ENCODE measurements at regions not wholly inside any gene's neighbourhood (a gene's known extent, or its start where the extent isn't known, plus 50 kb on each side); places are given as distances from the start of the nearest gene placed in this dataset.
"Not testable (repeated sequence)": the region's sequence is repeated elsewhere in the genome, so short reads cannot be mapped to it uniquely, and the experiment has no call there.

GRCh38 chr17:5772017-5772416 lies 187.7 kb upstream of the NLRP1 start:
- H3K27ac Mint-ChIP-seq; ATAC-seq (ENCODE audit: low read depth): not testable (repeated sequence)

GRCh38 chr17:5772720-5773119 lies 188.4 kb upstream of the NLRP1 start:
- no peak overlapping the region for H3K4me3 Mint-ChIP-seq
- peaks cover 27% of the 10 kb centered on the region for H3K27me3 Mint-ChIP-seq
- ATAC-seq (ENCODE audit: low read depth) (no peak), DNase-seq (no peak)
- no peak overlapping the region for H3K27ac Mint-ChIP-seq
- H3K9me3 Mint-ChIP-seq = no peaks in the 10 kb centered on the region
- POLR2A ChIA-PET = no interaction called here
- peaks cover 6% of the 10 kb centered on the region for H3K4me1 Mint-ChIP-seq
- H3K36me3 Mint-ChIP-seq = no peaks in the 10 kb centered on the region

More at GRCh38 chr17:5772017-5772416, 187.7 kb upstream of the NLRP1 start:
- H3K4me3 Mint-ChIP-seq, POLR2A ChIA-PET, H3K4me1 Mint-ChIP-seq, DNase-seq, H3K36me3 Mint-ChIP-seq, H3K9me3 Mint-ChIP-seq: not testable (repeated sequence)
- peaks cover 24% of the 10 kb centered on the region for H3K27me3 Mint-ChIP-seq

GRCh38 chr17:5773816-5774360 lies 189.6 kb upstream of the NLRP1 start:
- POLR2A ChIA-PET = no interaction called here
- Mint-ChIP-seq H3K27me3 (peaks cover 25% of the 10 kb centered on the region), H3K36me3 (no peaks in the 10 kb centered on the region), H3K27ac (no peak overlapping the region), H3K9me3 (no peaks in the 10 kb centered on the region), H3K4me1 (peaks cover 6% of the 10 kb centered on the region), H3K4me3 (no peak overlapping the region)
- DNase-seq (no peak), ATAC-seq (ENCODE audit: low read depth) (no peak)

GRCh38 chr17:5775098-5775497 lies 190.8 kb upstream of the NLRP1 start:
- H3K27me3 Mint-ChIP-seq = peaks cover 30% of the 10 kb centered on the region
- ATAC-seq (ENCODE audit: low read depth) = no peak

GRCh38 chr17:5780476-5780875 lies 196.2 kb upstream of the NLRP1 start:
- Mint-ChIP-seq H3K4me3 (no peak overlapping the region), H3K27ac (no peak overlapping the region), H3K36me3 (no peaks in the 10 kb centered on the region), H3K9me3 (peaks cover 1% of the 10 kb centered on the region), H3K4me1 (peaks cover 6% of the 10 kb centered on the region), H3K27me3 (peaks cover 16% of the 10 kb centered on the region)
- POLR2A ChIA-PET = no interaction called here
- DNase-seq = no peak
- ATAC-seq (ENCODE audit: low read depth) = no peak

More at GRCh38 chr17:5775098-5775497, 190.8 kb upstream of the NLRP1 start:
- Mint-ChIP-seq H3K27ac (no peak overlapping the region), H3K36me3 (no peaks in the 10 kb centered on the region), H3K4me1 (peaks cover 6% of the 10 kb centered on the region), H3K4me3 (no peak overlapping the region), H3K9me3 (no peaks in the 10 kb centered on the region)
- POLR2A ChIA-PET = no interaction called here
- no peak for DNase-seq

- DNase-seq = no peak
- H3K9me3 Mint-ChIP-seq = peaks cover 1% of the 10 kb centered on the region
- POLR2A ChIA-PET = no interaction called here
- H3K27ac Mint-ChIP-seq = no peak overlapping the region
- peaks cover 16% of the 10 kb centered on the region for H3K27me3 Mint-ChIP-seq
- ATAC-seq (ENCODE audit: low read depth) = no peak
- no peak overlapping the region for H3K4me3 Mint-ChIP-seq
- peaks cover under 1% of the 10 kb centered on the region for H3K4me1 Mint-ChIP-seq
- no peaks in the 10 kb centered on the region for H3K36me3 Mint-ChIP-seq
These were observed 197.1 kb upstream of the NLRP1 start for GRCh38 chr17:5781236-5781927.

GRCh38 chr17:5783269-5783668 lies 199.0 kb upstream of the NLRP1 start:
- ATAC-seq (ENCODE audit: low read depth) (no peak), DNase-seq (no peak)
- POLR2A ChIA-PET = no interaction called here
- no peaks in the 10 kb centered on the region for H3K4me1 Mint-ChIP-seq
- H3K9me3 Mint-ChIP-seq = peaks cover 1% of the 10 kb centered on the region
- H3K36me3 Mint-ChIP-seq = no peaks in the 10 kb centered on the region
- H3K4me3 Mint-ChIP-seq = no peak overlapping the region
- H3K27ac Mint-ChIP-seq = no peak overlapping the region
- H3K27me3 Mint-ChIP-seq = peaks cover 11% of the 10 kb centered on the region

- no peaks in the 10 kb centered on the region for H3K4me1 Mint-ChIP-seq
- peaks cover 1% of the 10 kb centered on the region for H3K9me3 Mint-ChIP-seq
- peaks cover 10% of the 10 kb centered on the region for H3K27me3 Mint-ChIP-seq
- no peak overlapping the region for H3K27ac Mint-ChIP-seq
- POLR2A ChIA-PET = no interaction called here
- no peaks in the 10 kb centered on the region for H3K36me3 Mint-ChIP-seq
- no peak overlapping the region for H3K4me3 Mint-ChIP-seq
- ATAC-seq (ENCODE audit: low read depth) (no peak), DNase-seq (no peak)
These were observed 199.5 kb upstream of the NLRP1 start for GRCh38 chr17:5783851-5784250.

- Mint-ChIP-seq H3K36me3 (no peaks in the 10 kb centered on the region), H3K9me3 (peaks cover 1% of the 10 kb centered on the region), H3K4me3 (no peak overlapping the region), H3K27ac (no peak overlapping the region), H3K27me3 (peaks cover 13% of the 10 kb centered on the region), H3K4me1 (no peaks in the 10 kb centered on the region)
- ATAC-seq (ENCODE audit: low read depth) = no peak
- no peak for DNase-seq
- POLR2A ChIA-PET = no interaction called here
These were observed 200.5 kb upstream of the NLRP1 start for GRCh38 chr17:5784791-5785190.

- DNase-seq (no peak), ATAC-seq (ENCODE audit: low read depth) (no peak)
- Mint-ChIP-seq H3K9me3 (peaks cover 1% of the 10 kb centered on the region), H3K4me1 (no peaks in the 10 kb centered on the region), H3K27ac (no peak overlapping the region), H3K4me3 (no peak overlapping the region), H3K27me3 (peaks cover 10% of the 10 kb centered on the region), H3K36me3 (no peaks in the 10 kb centered on the region)
- POLR2A ChIA-PET = no interaction called here
These were observed 201.0 kb upstream of the NLRP1 start for GRCh38 chr17:5785338-5785737.

- peaks cover 10% of the 10 kb centered on the region for H3K27me3 Mint-ChIP-seq
- no peaks in the 10 kb centered on the region for H3K36me3 Mint-ChIP-seq
- H3K4me3 Mint-ChIP-seq = no peak overlapping the region
- no peak overlapping the region for H3K27ac Mint-ChIP-seq
- POLR2A ChIA-PET = no interaction called here
- H3K4me1 Mint-ChIP-seq = no peaks in the 10 kb centered on the region
- no peak for DNase-seq
- peaks cover 1% of the 10 kb centered on the region for H3K9me3 Mint-ChIP-seq
- ATAC-seq (ENCODE audit: low read depth) = no peak
These were observed 201.7 kb upstream of the NLRP1 start for GRCh38 chr17:5785867-5786509.

- Mint-ChIP-seq H3K27me3 (peaks cover 10% of the 10 kb centered on the region), H3K27ac (no peak overlapping the region), H3K9me3 (peaks cover 1% of the 10 kb centered on the region), H3K4me1 (no peaks in the 10 kb centered on the region), H3K4me3 (no peak overlapping the region), H3K36me3 (no peaks in the 10 kb centered on the region)
- POLR2A ChIA-PET = no interaction called here
- no peak for ATAC-seq (ENCODE audit: low read depth)
- DNase-seq = no peak
These were observed 202.2 kb upstream of the NLRP1 start for GRCh38 chr17:5786510-5786875.

GRCh38 chr17:5788266-5788900 lies 204.1 kb upstream of the NLRP1 start:
- H3K9me3 Mint-ChIP-seq = peaks cover 7% of the 10 kb centered on the region
- no peak overlapping the region for H3K4me3 Mint-ChIP-seq
- no peak overlapping the region for H3K27ac Mint-ChIP-seq
- H3K4me1 Mint-ChIP-seq = no peaks in the 10 kb centered on the region
- H3K27me3 Mint-ChIP-seq = peaks cover 10% of the 10 kb centered on the region
- DNase-seq (no peak), ATAC-seq (ENCODE audit: low read depth) (no peak)
- no peaks in the 10 kb centered on the region for H3K36me3 Mint-ChIP-seq
- POLR2A ChIA-PET = no interaction called here

GRCh38 chr17:5789528-5789927 lies 205.2 kb upstream of the NLRP1 start:
- DNase-seq = no peak
- POLR2A ChIA-PET = no interaction called here
- H3K27ac Mint-ChIP-seq = no peak overlapping the region
- H3K36me3 Mint-ChIP-seq = no peaks in the 10 kb centered on the region
- ATAC-seq (ENCODE audit: low read depth) = no peak
- H3K4me1 Mint-ChIP-seq = no peaks in the 10 kb centered on the region
- peaks cover 10% of the 10 kb centered on the region for H3K27me3 Mint-ChIP-seq
- H3K9me3 Mint-ChIP-seq = peaks cover 7% of the 10 kb centered on the region
- no peak overlapping the region for H3K4me3 Mint-ChIP-seq

Data from activated naive CD8-positive, alpha-beta T cell treated with anti-CD3 and anti-CD28 coated beads, Interleukin-2, amount 10 ng/mL, durations not matched to agents 7 days and 5 days (primary cell).